ENCODE measurements at regions not wholly inside any gene's neighbourhood (a gene's known extent, or its start where the extent isn't known, plus 50 kb on each side); places are given as distances from the start of the nearest gene placed in this dataset.

GRCh38 chr3:187544326-187544725, 125.9 kb downstream of the SST start:
- Histone ChIP-seq H3K36me3 (replicated peaks in 1 of 2; ENCODE audit: control insufficient read depth in 1 of 2, insufficient read depth in 2 of 2, low read length in 2 of 2) (no peaks in the 10 kb centered on the region), H3K27ac (ENCODE audit: low read depth in 1 of 2, low read length in 2 of 2) (no peak overlapping the region), H3K9me3 (replicated peaks in 1 of 2; ENCODE audit: control insufficient read depth in 1 of 2, insufficient read depth in 1 of 2, low read length in 2 of 2) (no peaks in the 10 kb centered on the region), H3K4me3 (replicated peaks in 1 of 3; ENCODE audit: low read depth in 2 of 3, low read length in 3 of 3) (no peak overlapping the region), H3K27me3 (ENCODE audit: control insufficient read depth in 2 of 2, insufficient read depth in 2 of 2, low read length in 2 of 2) (no peaks in the 10 kb centered on the region), H2AFZ (ENCODE audit: insufficient read depth, low read depth, low read length, poor library complexity, severe bottlenecking) (no peak overlapping the region), H3K79me2 (ENCODE audit: insufficient read depth, low read length) (no peaks in the 10 kb centered on the region), H3K9ac (ENCODE audit: insufficient read depth, low read length, poor library complexity, severe bottlenecking) (no peak overlapping the region), H4K20me1 (ENCODE audit: insufficient read depth, low read length) (no peaks in the 10 kb centered on the region), H3K4me2 (replicated peaks; ENCODE audit: extremely low read depth, low read length, poor library complexity, severe bottlenecking) (no peak overlapping the region), H3K4me1 (ENCODE audit: control insufficient read depth in 1 of 2, insufficient read depth in 2 of 2, low read length in 2 of 2) (no peaks in the 10 kb centered on the region)
- H3K27me3 Mint-ChIP-seq (ENCODE audit: low read depth in 3 of 3): peaks cover 0 to 3% (median 1%) of the 10 kb centered on the region in 3 donors
- WGBS (ENCODE audit: insufficient coverage): 95% methylated on average over 4 of the region's 5 CpGs
- H3K9me3 Mint-ChIP-seq: peaks cover 0 to 5% (median 3%) of the 10 kb centered on the region in 7 donors
- no peaks in the 10 kb centered on the region for H3K4me1 Mint-ChIP-seq
- no peak overlapping the region for H3K4me3 Mint-ChIP-seq
- DNase-seq: no peak
- intact Hi-C loops (cut with micrococcal nuclease): no loop called here
- H3K27ac Mint-ChIP-seq: no peak overlapping the region
- no peaks in the 10 kb centered on the region for H3K36me3 Mint-ChIP-seq
- TF ChIP-seq CTCF (IDR thresholded peaks at IDR 0.05): no peak

- no peak for DNase-seq
- Histone ChIP-seq H4K20me1 (ENCODE audit: insufficient read depth, low read length) (no peaks in the 10 kb centered on the region), H3K79me2 (ENCODE audit: insufficient read depth, low read length) (no peaks in the 10 kb centered on the region), H3K4me1 (ENCODE audit: control insufficient read depth in 1 of 2, insufficient read depth in 2 of 2, low read length in 2 of 2) (no peaks in the 10 kb centered on the region), H3K4me2 (replicated peaks; ENCODE audit: extremely low read depth, low read length, poor library complexity, severe bottlenecking) (no peak overlapping the region), H3K27ac (ENCODE audit: low read depth in 1 of 2, low read length in 2 of 2) (no peak overlapping the region), H3K36me3 (replicated peaks in 1 of 2; ENCODE audit: control insufficient read depth in 1 of 2, insufficient read depth in 2 of 2, low read length in 2 of 2) (no peaks in the 10 kb centered on the region), H3K9ac (ENCODE audit: insufficient read depth, low read length, poor library complexity, severe bottlenecking) (no peak overlapping the region), H3K4me3 (replicated peaks in 1 of 3; ENCODE audit: low read depth in 2 of 3, low read length in 3 of 3) (no peak overlapping the region), H3K9me3 (replicated peaks in 1 of 2; ENCODE audit: control insufficient read depth in 1 of 2, insufficient read depth in 1 of 2, low read length in 2 of 2) (no peaks in the 10 kb centered on the region), H2AFZ (ENCODE audit: insufficient read depth, low read depth, low read length, poor library complexity, severe bottlenecking) (no peak overlapping the region), H3K27me3 (ENCODE audit: control insufficient read depth in 2 of 2, insufficient read depth in 2 of 2, low read length in 2 of 2) (no peaks in the 10 kb centered on the region)
- Mint-ChIP-seq H3K27me3 (ENCODE audit: low read depth in 3 of 3) (peaks cover 0 to 2% (median 1%) of the 10 kb centered on the region in 3 donors), H3K4me1 (no peaks in the 10 kb centered on the region), H3K36me3 (no peaks in the 10 kb centered on the region), H3K27ac (no peak overlapping the region), H3K4me3 (no peak overlapping the region), H3K9me3 (peaks cover 0 to 6% (median 3%) of the 10 kb centered on the region in 7 donors)
- WGBS (ENCODE audit: insufficient coverage): no CpG with 5 or more reads among the region's 6 CpGs
- no peak for TF ChIP-seq CTCF (IDR thresholded peaks at IDR 0.05)
- intact Hi-C loops (cut with micrococcal nuclease): no loop called here
Measured at GRCh38 chr3:187540847-187541246, 129.3 kb downstream of the SST start.
